Activated T-helper 1 cell treated with Interleukin-2 at 50 U/mL for 16 hours (primary cell): ENCODE measurements at regions not wholly inside any gene's neighbourhood (a gene's known extent, or its start where the extent isn't known, plus 50 kb on each side); places are given as distances from the start of the nearest gene placed in this dataset.
"Not testable (repeated sequence)": the region's sequence is repeated elsewhere in the genome, so short reads cannot be mapped to it uniquely, and the experiment has no call there.

Experiments
- DNase-seq: peaks from one replicate; pipeline ENCODE4 v3.0.0-alpha.2; 2020; ENCODE audit warnings: low read depth

GRCh38 chr14:105694961-105695360 lies 168.6 kb downstream of the TMEM121 start:
- no peak for DNase-seq

- not testable (repeated sequence) for DNase-seq
Measured at GRCh38 chr14:105696388-105696787, 170.0 kb downstream of the TMEM121 start.

GRCh38 chr14:105697414-105697813 lies 171.0 kb downstream of the TMEM121 start:
- DNase-seq: not testable (repeated sequence)

GRCh38 chr14:105697955-105698354 lies 171.6 kb downstream of the TMEM121 start:
- DNase-seq: not testable (repeated sequence)

GRCh38 chr14:105698940-105699556 lies 172.7 kb downstream of the TMEM121 start:
- not testable (repeated sequence) for DNase-seq

- DNase-seq: not testable (repeated sequence)
Measured at GRCh38 chr14:105699706-105700105, 173.3 kb downstream of the TMEM121 start.

GRCh38 chr14:105700146-105700545 lies 173.8 kb downstream of the TMEM121 start:
- not testable (repeated sequence) for DNase-seq

- DNase-seq: no peak
Measured at GRCh38 chr14:105700622-105701288, 174.4 kb downstream of the TMEM121 start.

- DNase-seq: no peak
Measured at GRCh38 chr14:105701456-105702274, 175.3 kb downstream of the TMEM121 start.

GRCh38 chr14:105702275-105702817 lies 176.0 kb downstream of the TMEM121 start:
- DNase-seq: no peak

GRCh38 chr14:105703044-105703665 lies 176.8 kb downstream of the TMEM121 start:
- not testable (repeated sequence) for DNase-seq

- not testable (repeated sequence) for DNase-seq
Measured at GRCh38 chr14:105704091-105704490, 177.7 kb downstream of the TMEM121 start.

GRCh38 chr14:105704492-105704891 lies 178.1 kb downstream of the TMEM121 start:
- DNase-seq: not testable (repeated sequence)

GRCh38 chr14:105705512-105705861 lies 179.1 kb downstream of the TMEM121 start:
- not testable (repeated sequence) for DNase-seq

GRCh38 chr14:105705862-105706700 lies 179.7 kb downstream of the TMEM121 start:
- not testable (repeated sequence) for DNase-seq

GRCh38 chr14:105706701-105707019 lies 180.3 kb downstream of the TMEM121 start:
- not testable (repeated sequence) for DNase-seq

- DNase-seq: not testable (repeated sequence)
Measured at GRCh38 chr14:105707099-105707498, 180.7 kb downstream of the TMEM121 start.

GRCh38 chr14:105707723-105708151 lies 181.4 kb downstream of the TMEM121 start:
- not testable (repeated sequence) for DNase-seq

- not testable (repeated sequence) for DNase-seq
Measured at GRCh38 chr14:105708251-105709134, 182.1 kb downstream of the TMEM121 start.
